ENCODE measurements at regions not wholly inside any gene's neighbourhood (a gene's known extent, or its start where the extent isn't known, plus 50 kb on each side); places are given as distances from the start of the nearest gene placed in this dataset.

GRCh38 chr2:175233135-175233719 is 51.7 kb upstream of the ATP5MC3 start:
- peak in 1 of 2 experiments; percentile 26 for DNase-seq
